HCT116 (cell line): ENCODE measurements at regions not wholly inside any gene's neighbourhood (a gene's known extent, or its start where the extent isn't known, plus 50 kb on each side); places are given as distances from the start of the nearest gene placed in this dataset.

Experiments
- ATAC-seq: fragments of 200-7000 bp; cut with Tn5 transposase; 2 replicates; pipeline ENCODE4 v1.9.1; 2020; ENCODE audit warnings: mild to moderate bottlenecking, moderate library complexity
- BruUV-seq: library from RNA; stranded (reverse); fragments of 400-500 nt; replicated peaks from 2 replicates; lab custom pipeline; 2021; lab: Mats Ljungman, UMichigan
- CTCF ChIA-PET: fragments of 300-600 bp; sonication (Branson Sonifier 250); formaldehyde crosslinking; loops from one replicate; lab custom pipeline; 2021; ENCODE audit warnings: antibody characterized with exemption; lab: Charles Lee
- POLR2A ChIA-PET: fragments of 300-600, 350-600 bp; sonication (Branson Sonifier 250); formaldehyde crosslinking; loops from one replicate; lab custom pipeline; 2021; ENCODE audit warnings: antibody characterized with exemption; lab: Charles Lee
- RAD21 ChIA-PET, 2 experiments: fragments of 300-600 bp; sonication (Branson Sonifier 250); formaldehyde crosslinking; loops; one replicate each; lab custom pipeline; 2023; ENCODE audit warnings: low total read pairs in 2 of 2; ENCODE audit not compliant: uncharacterized antibody in 2 of 2, unreplicated experiment in 2 of 2, low non-redundant PET in 1 of 2; lab: Charles Lee
- DNase-seq: peaks from one replicate; pipeline ENCODE4 v3.0.0-alpha.2; 2010; ENCODE audit warnings: low read depth, low spot score
- H2AFZ ChIP-seq: fragments of 200-600 bp; shearing (Covaris generic), sonication (generic); 2 replicates; pipeline ENCODE4 v1.6.1; 2017; ENCODE audit warnings: low read depth, mixed run types, mixed read lengths, antibody characterized with exemption, low read length; ENCODE audit not compliant: poor library complexity, severe bottlenecking
- H3K27ac ChIP-seq: 2 replicates; pipeline ENCODE4 v1.5.1; 2012; ENCODE audit warnings: low read depth, low read length
- H3K27me3 ChIP-seq: fragments of 200-600 bp; sonication (generic); 2 replicates; pipeline ENCODE4 v1.6.1; 2016; ENCODE audit warnings: mixed run types, low read length, mixed read lengths; ENCODE audit not compliant: insufficient read depth
- H3K36me3 ChIP-seq, 2 experiments: fragments of 200-500 bp in 1 of 2; fragments of 200-600 bp in 1 of 2; sonication (Bioruptor generic) in 1 of 2; sonication (generic) in 1 of 2; 2 replicates each; pipeline versions ENCODE4 v1.5.1 to v1.6.1; 2014 to 2016; ENCODE audit warnings: low read length in 2 of 2, inconsistent platforms in 1 of 2, mixed read lengths in 1 of 2, mixed run types in 1 of 2; ENCODE audit not compliant: insufficient read depth in 2 of 2, control insufficient read depth in 1 of 2
- H3K4me1 ChIP-seq, 2 experiments: fragments of 200-600 bp in 1 of 2; sonication (generic) in 1 of 2; 2 replicates each; pipeline versions ENCODE4 v1.5.1 to v1.6.1; 2012 to 2017; ENCODE audit warnings: low read length in 2 of 2, inconsistent platforms in 1 of 2, mild to moderate bottlenecking in 1 of 2, mixed read lengths in 1 of 2, mixed run types in 1 of 2, moderate library complexity in 1 of 2; ENCODE audit not compliant: insufficient read depth in 2 of 2, control insufficient read depth in 1 of 2
- H3K4me2 ChIP-seq: fragments of 200-600 bp; sonication (generic); 2 replicates; pipeline ENCODE4 v1.6.1; 2017; ENCODE audit warnings: mixed run types, low read length, mixed read lengths
- H3K4me3 ChIP-seq, 2 experiments: fragments of 200-600 bp in 1 of 2; sonication (generic) in 1 of 2; replicated peaks in 1 of 2; 2 replicates each; pipeline ENCODE4 v1.5.1; 2011 to 2016; ENCODE audit warnings: low read length in 2 of 2, control low read depth in 1 of 2, low read depth in 1 of 2, mild to moderate bottlenecking in 1 of 2, mixed read lengths in 1 of 2, mixed run types in 1 of 2
- H3K79me2 ChIP-seq: fragments of 200-600 bp; sonication (generic); 2 replicates; pipeline ENCODE4 v1.6.1; 2017; ENCODE audit warnings: mild to moderate bottlenecking, mixed run types, low read length, moderate library complexity, mixed read lengths; ENCODE audit not compliant: insufficient read depth
- H3K9ac ChIP-seq: fragments of 200-600 bp; sonication (generic); 2 replicates; pipeline ENCODE4 v1.6.1; 2016; ENCODE audit warnings: low read length, mixed read lengths
- H3K9me2 ChIP-seq: fragments of 200-600 bp; sonication (generic), shearing (Covaris generic); 2 replicates; pipeline ENCODE4 v1.6.1; 2017; ENCODE audit warnings: mixed run types, mild to moderate bottlenecking, moderate library complexity; ENCODE audit not compliant: insufficient read depth
- H3K9me3 ChIP-seq, 2 experiments: fragments of 200-500 bp in 1 of 2; fragments of 200-600 bp in 1 of 2; sonication (Bioruptor generic) in 1 of 2; sonication (generic) in 1 of 2; 2 replicates each; pipeline ENCODE4 v1.6.1; 2014 to 2017; ENCODE audit warnings: low read length in 2 of 2, mixed read lengths in 2 of 2, inconsistent platforms in 1 of 2, low read depth in 1 of 2, mild to moderate bottlenecking in 1 of 2, mixed run types in 1 of 2, moderate library complexity in 1 of 2; ENCODE audit not compliant: control insufficient read depth in 1 of 2, insufficient read depth in 1 of 2
- H4K20me1 ChIP-seq: fragments of 200-600 bp; sonication (generic), shearing (Covaris generic); 2 replicates; pipeline ENCODE4 v1.6.1; 2017; ENCODE audit warnings: mixed run types, mild to moderate bottlenecking, moderate library complexity; ENCODE audit not compliant: insufficient read depth
- CBX3 ChIP-seq: IDR thresholded peaks from 2 replicates; pipeline ENCODE4 v1.6.1; 2012; ENCODE audit warnings: low read depth
- EGR1 ChIP-seq: IDR thresholded peaks from 2 replicates; pipeline ENCODE4 v1.6.1; 2012; ENCODE audit warnings: low read depth
- ELF1 ChIP-seq: IDR thresholded peaks from 2 replicates; pipeline ENCODE4 v1.6.1; 2012; ENCODE audit warnings: low read depth, borderline replicate concordance
- EZH2phosphoT487 ChIP-seq: fragments of 200-600 bp; IDR thresholded peaks from 2 replicates; pipeline ENCODE4 v1.6.1; 2018; ENCODE audit warnings: antibody characterized with exemption, borderline replicate concordance
- FOSL1 ChIP-seq: IDR thresholded peaks from 2 replicates; pipeline ENCODE4 v1.6.1; 2012; ENCODE audit warnings: low read depth
- MAX ChIP-seq: IDR thresholded peaks from 2 replicates; pipeline ENCODE4 v1.6.1; 2012
- SRF ChIP-seq: IDR thresholded peaks from 2 replicates; pipeline ENCODE4 v1.6.1; 2012; ENCODE audit warnings: low read depth
- ZBTB33 ChIP-seq: IDR thresholded peaks from 2 replicates; pipeline ENCODE4 v1.6.1; 2011; ENCODE audit warnings: mild to moderate bottlenecking, low read length, moderate library complexity; ENCODE audit not compliant: insufficient replicate concordance; ENCODE audit errors: extremely low read depth
- ZFX ChIP-seq: fragments of 450-650 bp; IDR thresholded peaks from 2 replicates; pipeline ENCODE4 v1.6.1; 2017
- intact Hi-C: fragments of 100-400 bp; cut with micrococcal nuclease; formaldehyde crosslinking; loops from 2 replicates; pipeline ENCODE4 v1.10.0; 2022
- TF ChIP-seq, protein P1 (sequence below), 3 experiments: fragments of 200-600 bp in 1 of 3; sonication (generic) in 1 of 3; IDR thresholded peaks in 2 of 3; conservative IDR thresholded peaks in 1 of 3; 2 replicates each; pipeline ENCODE4 v1.5.1; 2012 to 2017; ENCODE audit warnings: low read depth in 2 of 3, low read length in 2 of 3, antibody characterized with exemption in 1 of 3, borderline replicate concordance in 1 of 3, control low read depth in 1 of 3, mild to moderate bottlenecking in 1 of 3, mixed read lengths in 1 of 3, mixed run types in 1 of 3, moderate library complexity in 1 of 3; ENCODE audit not compliant: insufficient read depth in 1 of 3
- TF ChIP-seq, protein P2 (sequence below): IDR thresholded peaks from 2 replicates; pipeline ENCODE4 v1.6.1; 2012; ENCODE audit warnings: low read depth
- TF ChIP-seq, protein P3 (sequence below): IDR thresholded peaks from 2 replicates; pipeline ENCODE4 v1.6.1; 2012

DNA sequence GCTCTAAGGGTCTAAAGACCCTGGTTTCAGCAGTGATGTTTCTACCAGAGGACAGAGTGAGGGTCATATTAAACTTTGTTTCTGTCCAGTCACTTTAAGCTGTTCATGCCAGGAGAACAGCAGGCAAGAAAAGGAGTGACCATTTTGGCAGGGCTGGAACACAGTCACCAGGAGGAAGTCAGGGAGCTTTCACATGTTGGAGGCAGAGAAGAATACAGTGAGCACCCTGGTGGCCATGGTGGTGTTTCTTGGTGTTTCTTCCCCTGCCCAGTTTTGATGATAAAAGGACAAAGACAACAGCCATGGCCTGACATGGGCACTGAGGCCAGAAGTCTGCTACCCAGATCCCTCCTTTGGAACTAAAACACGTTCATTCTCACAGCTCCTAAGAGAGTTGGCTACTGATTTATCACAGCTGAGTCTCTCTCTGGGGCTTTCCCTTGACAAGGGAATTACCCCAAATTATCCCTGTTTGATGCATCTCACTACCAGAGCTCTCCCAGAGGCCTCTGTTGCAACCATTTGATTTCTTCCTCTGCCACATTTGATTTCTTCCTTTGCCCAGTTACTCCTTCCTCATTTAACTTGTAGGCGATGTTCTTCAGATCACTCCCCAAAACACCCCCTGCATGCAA, 106.4 kb upstream of the NWD2 start:
- Histone ChIP-seq H2AFZ (no peak overlapping the region), H3K4me1 (no peaks in the 10 kb centered on the region), H3K4me2 (no peak overlapping the region), H4K20me1 (no peaks in the 10 kb centered on the region), H3K79me2 (no peaks in the 10 kb centered on the region), H3K9me3 (no peaks in the 10 kb centered on the region), H3K36me3 (no peaks in the 10 kb centered on the region), H3K27me3 (no peaks in the 10 kb centered on the region), H3K27ac (no peak overlapping the region), H3K4me3 (no peak overlapping the region), H3K9me2 (no peaks in the 10 kb centered on the region), H3K9ac (no peak overlapping the region)
- no peak for TF ChIP-seq MAX
- no peak for TF ChIP-seq CBX3
- TF ChIP-seq, protein P1, sequence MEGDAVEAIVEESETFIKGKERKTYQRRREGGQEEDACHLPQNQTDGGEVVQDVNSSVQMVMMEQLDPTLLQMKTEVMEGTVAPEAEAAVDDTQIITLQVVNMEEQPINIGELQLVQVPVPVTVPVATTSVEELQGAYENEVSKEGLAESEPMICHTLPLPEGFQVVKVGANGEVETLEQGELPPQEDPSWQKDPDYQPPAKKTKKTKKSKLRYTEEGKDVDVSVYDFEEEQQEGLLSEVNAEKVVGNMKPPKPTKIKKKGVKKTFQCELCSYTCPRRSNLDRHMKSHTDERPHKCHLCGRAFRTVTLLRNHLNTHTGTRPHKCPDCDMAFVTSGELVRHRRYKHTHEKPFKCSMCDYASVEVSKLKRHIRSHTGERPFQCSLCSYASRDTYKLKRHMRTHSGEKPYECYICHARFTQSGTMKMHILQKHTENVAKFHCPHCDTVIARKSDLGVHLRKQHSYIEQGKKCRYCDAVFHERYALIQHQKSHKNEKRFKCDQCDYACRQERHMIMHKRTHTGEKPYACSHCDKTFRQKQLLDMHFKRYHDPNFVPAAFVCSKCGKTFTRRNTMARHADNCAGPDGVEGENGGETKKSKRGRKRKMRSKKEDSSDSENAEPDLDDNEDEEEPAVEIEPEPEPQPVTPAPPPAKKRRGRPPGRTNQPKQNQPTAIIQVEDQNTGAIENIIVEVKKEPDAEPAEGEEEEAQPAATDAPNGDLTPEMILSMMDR (IDR thresholded peaks at IDR 0.05 in 2 of 3, conservative IDR thresholded peaks at IDR 0.05 in 1 of 3; ENCODE audit: borderline replicate concordance in 1 of 3, insufficient read depth in 1 of 3, low read depth in 2 of 3, low read length in 2 of 3) = no peak
- no peak for TF ChIP-seq EGR1
- no peak for TF ChIP-seq EZH2phosphoT487
- TF ChIP-seq, protein P2, sequence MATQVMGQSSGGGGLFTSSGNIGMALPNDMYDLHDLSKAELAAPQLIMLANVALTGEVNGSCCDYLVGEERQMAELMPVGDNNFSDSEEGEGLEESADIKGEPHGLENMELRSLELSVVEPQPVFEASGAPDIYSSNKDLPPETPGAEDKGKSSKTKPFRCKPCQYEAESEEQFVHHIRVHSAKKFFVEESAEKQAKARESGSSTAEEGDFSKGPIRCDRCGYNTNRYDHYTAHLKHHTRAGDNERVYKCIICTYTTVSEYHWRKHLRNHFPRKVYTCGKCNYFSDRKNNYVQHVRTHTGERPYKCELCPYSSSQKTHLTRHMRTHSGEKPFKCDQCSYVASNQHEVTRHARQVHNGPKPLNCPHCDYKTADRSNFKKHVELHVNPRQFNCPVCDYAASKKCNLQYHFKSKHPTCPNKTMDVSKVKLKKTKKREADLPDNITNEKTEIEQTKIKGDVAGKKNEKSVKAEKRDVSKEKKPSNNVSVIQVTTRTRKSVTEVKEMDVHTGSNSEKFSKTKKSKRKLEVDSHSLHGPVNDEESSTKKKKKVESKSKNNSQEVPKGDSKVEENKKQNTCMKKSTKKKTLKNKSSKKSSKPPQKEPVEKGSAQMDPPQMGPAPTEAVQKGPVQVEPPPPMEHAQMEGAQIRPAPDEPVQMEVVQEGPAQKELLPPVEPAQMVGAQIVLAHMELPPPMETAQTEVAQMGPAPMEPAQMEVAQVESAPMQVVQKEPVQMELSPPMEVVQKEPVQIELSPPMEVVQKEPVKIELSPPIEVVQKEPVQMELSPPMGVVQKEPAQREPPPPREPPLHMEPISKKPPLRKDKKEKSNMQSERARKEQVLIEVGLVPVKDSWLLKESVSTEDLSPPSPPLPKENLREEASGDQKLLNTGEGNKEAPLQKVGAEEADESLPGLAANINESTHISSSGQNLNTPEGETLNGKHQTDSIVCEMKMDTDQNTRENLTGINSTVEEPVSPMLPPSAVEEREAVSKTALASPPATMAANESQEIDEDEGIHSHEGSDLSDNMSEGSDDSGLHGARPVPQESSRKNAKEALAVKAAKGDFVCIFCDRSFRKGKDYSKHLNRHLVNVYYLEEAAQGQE = no peak
- TF ChIP-seq SRF = no peak
- no peak for TF ChIP-seq FOSL1
- no peak for TF ChIP-seq ZFX
- TF ChIP-seq ELF1 = no peak
- TF ChIP-seq ZBTB33 = no peak
- TF ChIP-seq, protein P3, sequence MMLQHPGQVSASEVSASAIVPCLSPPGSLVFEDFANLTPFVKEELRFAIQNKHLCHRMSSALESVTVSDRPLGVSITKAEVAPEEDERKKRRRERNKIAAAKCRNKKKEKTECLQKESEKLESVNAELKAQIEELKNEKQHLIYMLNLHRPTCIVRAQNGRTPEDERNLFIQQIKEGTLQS = no peak
- DNase-seq (no peak), ATAC-seq (no peak)
- RAD21 ChIA-PET = no interaction called here
- intact Hi-C loops = no loop called here
- no TSS peak for BruUV-seq
- POLR2A ChIA-PET = no interaction called here
- CTCF ChIA-PET = no interaction called here
